GM21737 (cell line): ENCODE measurements at regions not wholly inside any gene's neighbourhood (a gene's known extent, or its start where the extent isn't known, plus 50 kb on each side); places are given as distances from the start of the nearest gene placed in this dataset.
"Not testable (repeated sequence)": the region's sequence is repeated elsewhere in the genome, so short reads cannot be mapped to it uniquely, and the experiment has no call there.

Experiments
- ATAC-seq: cut with Tn5 transposase; IDR thresholded peaks from one replicate; pipeline ENCODE4 v1.9.1; 2021; ENCODE audit warnings: mild to moderate bottlenecking, moderate library complexity; ENCODE audit not compliant: unreplicated experiment

DNA sequence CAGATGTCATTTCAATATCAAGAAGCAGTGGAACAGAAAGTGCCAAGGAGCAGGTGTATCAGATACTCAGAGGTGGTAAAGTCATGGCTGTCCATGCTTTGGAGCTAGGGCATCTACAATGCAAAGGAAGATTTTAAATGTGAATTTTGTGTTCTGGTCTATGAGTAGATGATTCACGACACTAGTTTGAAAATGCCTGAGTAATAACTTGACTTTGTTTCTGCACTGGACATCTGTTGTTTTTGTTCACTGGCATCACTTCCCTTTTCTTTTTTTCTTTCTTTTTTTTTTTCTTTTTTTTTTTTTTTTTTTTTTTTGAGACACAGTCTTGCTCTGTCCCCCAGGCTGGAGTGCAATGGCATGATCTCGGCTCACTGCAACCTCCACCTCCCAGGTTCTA lies 460.7 kb upstream of the PAPPA start:
- ATAC-seq, result not testable (repeated sequence)

GRCh38 chr9:115694014-115694413 lies 459.6 kb upstream of the PAPPA start:
- ATAC-seq, result no peak

DNA sequence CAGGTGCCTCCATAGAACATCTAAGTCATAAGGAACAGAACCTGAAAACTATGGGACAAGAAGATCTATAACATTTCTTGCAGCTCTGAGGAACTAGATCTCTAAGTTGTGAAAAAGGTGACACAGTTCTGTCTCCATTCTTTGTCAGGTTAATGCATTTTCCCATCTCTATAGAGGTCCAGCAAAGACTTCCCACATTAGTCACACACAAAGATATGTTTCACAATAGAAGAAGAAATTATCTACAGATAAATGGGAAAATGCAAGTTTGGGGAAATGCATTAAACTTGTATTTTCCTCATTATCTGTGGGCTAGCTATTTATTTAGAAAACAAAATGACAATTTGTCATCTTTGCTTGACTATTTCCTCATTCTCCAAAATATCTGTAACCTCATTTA lies 458.6 kb upstream of the PAPPA start:
- no peak for ATAC-seq

GRCh38 chr9:115712981-115713380 lies 440.6 kb upstream of the PAPPA start:
- ATAC-seq, result no peak

DNA sequence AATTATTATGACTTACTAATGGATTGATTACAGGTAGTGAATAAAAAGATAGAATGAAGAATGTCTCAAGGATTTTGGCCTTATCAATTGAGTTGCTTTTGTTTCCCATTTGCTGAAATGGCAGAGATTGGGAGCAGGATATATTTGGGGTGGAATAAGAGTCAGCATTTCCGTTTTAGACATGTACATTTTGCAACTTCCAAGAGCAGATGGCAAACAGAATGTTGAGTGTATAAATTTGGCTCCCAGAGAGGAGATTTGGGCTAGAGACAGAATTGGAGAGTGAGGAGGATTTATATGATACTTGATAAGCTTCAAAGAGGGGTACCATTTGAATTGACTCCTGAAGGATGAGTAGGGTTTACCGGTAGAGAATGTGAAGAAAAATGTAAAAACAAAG lies 437.9 kb upstream of the PAPPA start:
- no peak for ATAC-seq

DNA sequence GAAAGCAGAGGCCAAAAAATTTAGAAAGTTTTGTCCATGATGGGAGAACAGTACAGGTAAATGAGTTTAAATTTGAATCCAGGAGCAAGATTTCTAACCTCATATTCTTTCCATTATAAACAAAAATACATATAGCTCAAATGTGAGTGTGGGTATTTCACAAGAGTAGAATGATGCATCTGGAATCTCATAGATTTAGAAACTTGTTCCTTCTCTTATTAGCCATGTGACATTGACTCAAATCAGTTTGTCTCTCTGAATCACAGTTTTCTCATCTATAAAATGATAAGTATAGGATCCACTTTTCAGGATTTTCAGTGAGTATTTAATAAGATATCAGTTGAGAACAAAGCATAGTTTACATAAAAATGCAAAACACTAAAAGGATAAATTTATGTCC lies 436.3 kb upstream of the PAPPA start:
- ATAC-seq, result no peak

- ATAC-seq, result no peak
Observed at GRCh38 chr9:115717711-115718173, 435.8 kb upstream of the PAPPA start.

- ATAC-seq, result no peak
Observed at GRCh38 chr9:115730396-115730795, 423.2 kb upstream of the PAPPA start.

DNA sequence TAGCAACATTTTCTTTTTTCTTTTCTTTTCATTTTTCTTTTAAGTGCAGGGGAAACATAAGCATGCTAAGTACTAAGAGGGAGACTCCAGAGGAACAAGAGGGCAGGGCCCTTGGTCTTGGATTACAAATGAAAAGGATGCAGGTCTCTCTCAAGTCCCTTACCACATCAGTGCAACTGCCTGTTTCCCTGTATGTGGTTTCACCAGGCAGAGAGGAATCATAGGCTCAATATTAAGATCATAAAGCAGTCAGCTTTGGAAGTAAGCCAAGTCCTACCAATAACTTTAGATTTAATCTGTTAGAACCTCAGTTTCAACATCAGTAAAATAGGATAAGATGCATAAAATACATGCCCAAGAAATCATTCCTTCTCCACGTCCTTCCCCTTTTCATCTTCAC lies 422.7 kb upstream of the PAPPA start:
- no peak for ATAC-seq

GRCh38 chr9:115733318-115734110 lies 420.1 kb upstream of the PAPPA start:
- ATAC-seq, result no peak

DNA sequence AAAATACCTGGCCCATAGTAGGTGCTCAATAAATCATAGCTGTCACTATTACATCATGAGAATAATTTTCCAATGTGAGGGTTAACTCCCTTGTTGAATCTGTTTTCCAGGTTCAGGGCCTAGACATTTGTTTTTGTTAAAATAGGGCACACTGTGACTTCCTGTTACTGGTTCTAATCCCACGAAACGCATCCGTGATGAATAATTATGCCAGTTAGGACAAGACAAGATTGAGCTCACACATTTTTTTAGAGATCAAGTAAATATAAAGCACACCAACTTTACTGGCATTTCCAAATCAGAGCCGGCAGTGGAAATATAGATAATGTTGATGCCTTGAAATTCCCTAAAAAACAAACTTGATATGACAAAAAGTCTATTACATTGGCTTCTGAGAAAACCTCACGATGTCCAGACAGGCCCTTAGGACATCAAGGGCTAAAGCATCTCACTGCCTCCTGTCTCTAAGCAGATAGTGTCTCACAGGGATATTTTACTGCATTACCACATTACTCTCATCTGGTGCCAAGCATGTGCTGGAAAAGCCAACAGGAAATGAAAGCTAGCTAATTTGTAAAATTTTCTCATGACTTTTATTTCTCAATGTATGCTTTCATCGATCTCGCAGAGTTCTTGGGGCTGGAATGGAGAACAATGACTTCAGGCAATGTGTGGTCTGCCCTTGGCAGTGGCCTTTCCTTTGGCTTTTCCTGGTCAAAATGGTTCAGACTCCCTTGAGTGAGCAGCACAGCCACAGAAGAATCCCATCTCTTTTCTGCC lies 414.3 kb upstream of the PAPPA start:
- no peak for ATAC-seq

GRCh38 chr9:115740986-115741385 lies 412.6 kb upstream of the PAPPA start:
- ATAC-seq, result no peak

GRCh38 chr9:115743709-115744605 lies 409.6 kb upstream of the PAPPA start:
- no peak for ATAC-seq

DNA sequence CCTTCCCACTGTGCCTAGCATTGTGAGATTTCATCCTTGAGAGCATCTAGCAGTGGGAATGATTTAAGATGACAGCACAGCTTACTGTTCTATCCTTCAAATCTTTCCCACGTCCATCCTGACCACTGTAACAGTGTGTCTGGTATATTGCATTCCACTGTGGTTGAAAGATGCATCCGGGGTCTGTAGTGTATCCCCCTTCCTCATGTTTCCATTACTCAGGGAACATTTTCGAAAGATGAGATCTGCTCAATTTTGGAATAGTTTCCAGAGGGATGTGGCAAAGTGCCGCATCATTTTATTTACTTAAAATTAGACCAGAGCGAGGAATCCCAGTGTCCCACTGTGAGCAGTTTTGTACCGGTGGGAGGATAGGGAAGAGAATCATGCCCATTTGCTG lies 407.1 kb upstream of the PAPPA start:
- no peak for ATAC-seq

DNA sequence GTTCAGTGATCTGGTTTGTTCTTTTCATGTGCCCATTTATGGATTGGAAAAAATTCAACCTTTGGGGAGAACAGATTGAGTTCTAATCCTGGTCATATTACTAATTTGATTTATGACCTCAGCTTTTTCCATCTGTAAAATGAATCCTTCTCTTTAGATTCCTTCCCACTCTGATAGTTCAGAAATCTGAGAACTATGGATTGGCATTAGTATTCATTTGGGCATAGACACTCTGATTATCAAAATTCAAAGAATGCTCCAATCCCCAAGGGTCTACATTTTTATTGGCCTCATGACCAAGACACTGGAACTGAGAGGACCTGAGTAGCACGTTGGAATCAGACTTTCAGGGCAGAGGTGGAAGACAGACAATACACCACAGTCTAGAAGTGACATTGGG lies 405.9 kb upstream of the PAPPA start:
- ATAC-seq, result no peak

DNA sequence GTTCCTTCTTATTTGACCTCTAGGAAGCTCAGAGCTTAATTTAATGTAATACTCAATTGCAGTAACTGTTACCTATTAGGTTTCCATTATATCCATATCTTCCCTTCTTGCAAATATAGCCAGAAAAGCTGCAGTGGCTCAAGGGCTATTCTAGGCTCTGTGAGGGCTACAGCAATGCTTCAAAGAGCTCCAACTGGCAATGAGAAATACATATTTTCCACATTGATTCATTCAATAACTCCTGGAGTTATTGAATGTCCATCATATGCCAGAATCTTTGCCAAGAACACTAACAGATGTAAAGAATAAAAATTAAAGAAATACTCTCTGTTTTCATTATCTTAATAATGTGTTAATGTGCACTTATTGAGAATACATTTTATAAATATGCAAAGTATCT lies 396.9 kb upstream of the PAPPA start:
- ATAC-seq, result no peak

- ATAC-seq, result no peak
Observed at GRCh38 chr9:115757461-115757860, 396.1 kb upstream of the PAPPA start.

- no peak for ATAC-seq
Observed at GRCh38 chr9:115758441-115758840, 395.1 kb upstream of the PAPPA start.

DNA sequence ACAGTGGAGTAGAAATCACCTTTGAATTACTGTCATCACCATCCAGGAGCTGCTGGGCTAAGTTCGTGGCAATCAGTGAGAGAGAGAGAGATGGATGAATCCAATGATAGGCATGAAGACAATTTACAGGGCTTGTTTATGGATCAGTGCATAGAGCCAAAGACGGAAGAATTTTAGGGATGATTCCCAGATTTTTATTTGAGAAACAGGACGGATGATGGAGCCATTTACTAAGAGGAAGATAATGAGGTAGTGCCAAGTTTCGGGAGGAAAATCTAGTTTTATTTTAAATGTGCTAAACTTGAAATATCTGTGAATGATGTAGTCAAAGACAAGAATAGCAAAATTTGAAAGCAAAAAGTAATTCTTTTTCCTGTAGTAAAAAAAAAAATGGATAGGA lies 394.2 kb upstream of the PAPPA start:
- ATAC-seq, result no peak

GRCh38 chr9:115764645-115765044 lies 388.9 kb upstream of the PAPPA start:
- ATAC-seq, result no peak

GRCh38 chr9:115765060-115765459 lies 388.5 kb upstream of the PAPPA start:
- ATAC-seq, result no peak
